K562 (cell line): ENCODE measurements at regions not wholly inside any gene's neighbourhood (a gene's known extent, or its start where the extent isn't known, plus 50 kb on each side); places are given as distances from the start of the nearest gene placed in this dataset.

ENCODE experiments used
- BACH1 ChIP-seq: fragments of 200-800 bp; sonication (Bioruptor generic); IDR thresholded peaks from 2 replicates; pipeline ENCODE4 v1.6.1; 2016; ENCODE audit warnings: missing genetic modification characterization, missing compliant biosample characterization
- CBX8 ChIP-seq: fragments of 200-600 bp; sonication (generic); IDR thresholded peaks from 2 replicates; pipeline ENCODE4 v1.6.1; 2012; ENCODE audit warnings: borderline replicate concordance, mixed run types, low read depth, mild to moderate bottlenecking, moderate library complexity, mixed read lengths, low read length, control low read depth, inconsistent platforms; ENCODE audit not compliant: poor library complexity, severe bottlenecking; ENCODE audit errors: extremely low read depth
- ELF4 ChIP-seq: fragments of 450-650 bp; formaldehyde crosslinking; IDR thresholded peaks from 2 replicates; pipeline ENCODE4 v1.4.0; 2022; ENCODE audit warnings: missing genetic modification characterization
- HDAC1 ChIP-seq, 2 experiments: fragments of 450-650 bp; IDR thresholded peaks; 2 replicates each; pipeline ENCODE4 v1.6.1; 2016 to 2017; ENCODE audit warnings: inconsistent platforms in 1 of 2, mild to moderate bottlenecking in 1 of 2, moderate library complexity in 1 of 2
- SIN3B ChIP-seq: fragments of 450-650 bp; IDR thresholded peaks from 2 replicates; pipeline ENCODE4 v1.6.1; 2017; ENCODE audit warnings: low read depth, mild to moderate bottlenecking, moderate library complexity
- TFAM ChIP-seq: fragments of 250-450 bp; sonication (Bioruptor Pico); conservative IDR thresholded peaks from 2 replicates; pipeline ENCODE4 v1.5.0; 2021; ENCODE audit warnings: mild to moderate bottlenecking, moderate library complexity
- ZNF12 ChIP-seq: sonication (generic); formaldehyde crosslinking; IDR thresholded peaks from 2 replicates; pipeline ENCODE4 v1.4.0; 2020; ENCODE audit warnings: mild to moderate bottlenecking, missing genetic modification reagents
- TF ChIP-seq, protein P1 (sequence below), 3 experiments: IDR thresholded peaks in 2 of 3; conservative IDR thresholded peaks in 1 of 3; 2 replicates each; pipeline ENCODE4 v1.5.1; 2011 to 2012; ENCODE audit warnings: low read length in 3 of 3, mild to moderate bottlenecking in 3 of 3, control low read depth in 2 of 3, improper control_type of control experiment in 1 of 3, inconsistent platforms in 1 of 3, low read depth in 1 of 3, mixed read lengths in 1 of 3, moderate library complexity in 1 of 3; ENCODE audit not compliant: insufficient read depth in 2 of 3
- TF ChIP-seq, protein P2 (sequence below), 2 experiments: fragments of 450-650 bp; IDR thresholded peaks; 2 replicates each; pipeline ENCODE4 v1.6.1; 2016; ENCODE audit warnings: mild to moderate bottlenecking in 2 of 2, borderline replicate concordance in 1 of 2, low read depth in 1 of 2, moderate library complexity in 1 of 2

DNA sequence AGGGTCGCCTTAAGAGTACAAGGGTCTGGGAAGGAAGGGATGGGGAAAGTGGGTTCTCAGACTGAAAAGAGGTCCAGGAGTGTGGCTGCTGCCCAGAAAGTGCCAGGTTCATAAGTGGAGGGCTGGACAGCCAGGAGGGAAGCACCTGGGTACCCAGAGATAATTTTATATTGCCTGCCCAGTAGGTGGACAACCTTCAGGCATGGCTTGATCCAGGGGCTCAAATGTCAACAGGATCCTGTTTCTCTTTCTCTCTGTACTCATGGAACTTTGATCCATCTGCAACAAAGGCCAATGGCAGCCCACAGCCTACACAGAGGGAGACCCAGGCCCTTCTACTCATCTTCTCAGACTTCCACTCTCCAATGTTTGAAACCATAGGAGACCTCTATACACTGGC lies 80.5 kb upstream of the GRK3 start:
- TF ChIP-seq BACH1 (tag) (no peak), SIN3B (no peak), HDAC1 (IDR thresholded peaks at IDR 0.05) (no peak), CBX8 (no peak), TFAM (no peak), ELF4 (CRISPR knock-in tag) (no peak), ZNF12 (CRISPR knock-in tag) (no peak)
- TF ChIP-seq, protein P1, sequence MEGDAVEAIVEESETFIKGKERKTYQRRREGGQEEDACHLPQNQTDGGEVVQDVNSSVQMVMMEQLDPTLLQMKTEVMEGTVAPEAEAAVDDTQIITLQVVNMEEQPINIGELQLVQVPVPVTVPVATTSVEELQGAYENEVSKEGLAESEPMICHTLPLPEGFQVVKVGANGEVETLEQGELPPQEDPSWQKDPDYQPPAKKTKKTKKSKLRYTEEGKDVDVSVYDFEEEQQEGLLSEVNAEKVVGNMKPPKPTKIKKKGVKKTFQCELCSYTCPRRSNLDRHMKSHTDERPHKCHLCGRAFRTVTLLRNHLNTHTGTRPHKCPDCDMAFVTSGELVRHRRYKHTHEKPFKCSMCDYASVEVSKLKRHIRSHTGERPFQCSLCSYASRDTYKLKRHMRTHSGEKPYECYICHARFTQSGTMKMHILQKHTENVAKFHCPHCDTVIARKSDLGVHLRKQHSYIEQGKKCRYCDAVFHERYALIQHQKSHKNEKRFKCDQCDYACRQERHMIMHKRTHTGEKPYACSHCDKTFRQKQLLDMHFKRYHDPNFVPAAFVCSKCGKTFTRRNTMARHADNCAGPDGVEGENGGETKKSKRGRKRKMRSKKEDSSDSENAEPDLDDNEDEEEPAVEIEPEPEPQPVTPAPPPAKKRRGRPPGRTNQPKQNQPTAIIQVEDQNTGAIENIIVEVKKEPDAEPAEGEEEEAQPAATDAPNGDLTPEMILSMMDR (IDR thresholded peaks at IDR 0.05 in 2 of 3, conservative IDR thresholded peaks at IDR 0.05 in 1 of 3; ENCODE audit: insufficient read depth in 2 of 3, low read depth in 1 of 3, low read length in 3 of 3) = no peak
- TF ChIP-seq, protein P2, sequence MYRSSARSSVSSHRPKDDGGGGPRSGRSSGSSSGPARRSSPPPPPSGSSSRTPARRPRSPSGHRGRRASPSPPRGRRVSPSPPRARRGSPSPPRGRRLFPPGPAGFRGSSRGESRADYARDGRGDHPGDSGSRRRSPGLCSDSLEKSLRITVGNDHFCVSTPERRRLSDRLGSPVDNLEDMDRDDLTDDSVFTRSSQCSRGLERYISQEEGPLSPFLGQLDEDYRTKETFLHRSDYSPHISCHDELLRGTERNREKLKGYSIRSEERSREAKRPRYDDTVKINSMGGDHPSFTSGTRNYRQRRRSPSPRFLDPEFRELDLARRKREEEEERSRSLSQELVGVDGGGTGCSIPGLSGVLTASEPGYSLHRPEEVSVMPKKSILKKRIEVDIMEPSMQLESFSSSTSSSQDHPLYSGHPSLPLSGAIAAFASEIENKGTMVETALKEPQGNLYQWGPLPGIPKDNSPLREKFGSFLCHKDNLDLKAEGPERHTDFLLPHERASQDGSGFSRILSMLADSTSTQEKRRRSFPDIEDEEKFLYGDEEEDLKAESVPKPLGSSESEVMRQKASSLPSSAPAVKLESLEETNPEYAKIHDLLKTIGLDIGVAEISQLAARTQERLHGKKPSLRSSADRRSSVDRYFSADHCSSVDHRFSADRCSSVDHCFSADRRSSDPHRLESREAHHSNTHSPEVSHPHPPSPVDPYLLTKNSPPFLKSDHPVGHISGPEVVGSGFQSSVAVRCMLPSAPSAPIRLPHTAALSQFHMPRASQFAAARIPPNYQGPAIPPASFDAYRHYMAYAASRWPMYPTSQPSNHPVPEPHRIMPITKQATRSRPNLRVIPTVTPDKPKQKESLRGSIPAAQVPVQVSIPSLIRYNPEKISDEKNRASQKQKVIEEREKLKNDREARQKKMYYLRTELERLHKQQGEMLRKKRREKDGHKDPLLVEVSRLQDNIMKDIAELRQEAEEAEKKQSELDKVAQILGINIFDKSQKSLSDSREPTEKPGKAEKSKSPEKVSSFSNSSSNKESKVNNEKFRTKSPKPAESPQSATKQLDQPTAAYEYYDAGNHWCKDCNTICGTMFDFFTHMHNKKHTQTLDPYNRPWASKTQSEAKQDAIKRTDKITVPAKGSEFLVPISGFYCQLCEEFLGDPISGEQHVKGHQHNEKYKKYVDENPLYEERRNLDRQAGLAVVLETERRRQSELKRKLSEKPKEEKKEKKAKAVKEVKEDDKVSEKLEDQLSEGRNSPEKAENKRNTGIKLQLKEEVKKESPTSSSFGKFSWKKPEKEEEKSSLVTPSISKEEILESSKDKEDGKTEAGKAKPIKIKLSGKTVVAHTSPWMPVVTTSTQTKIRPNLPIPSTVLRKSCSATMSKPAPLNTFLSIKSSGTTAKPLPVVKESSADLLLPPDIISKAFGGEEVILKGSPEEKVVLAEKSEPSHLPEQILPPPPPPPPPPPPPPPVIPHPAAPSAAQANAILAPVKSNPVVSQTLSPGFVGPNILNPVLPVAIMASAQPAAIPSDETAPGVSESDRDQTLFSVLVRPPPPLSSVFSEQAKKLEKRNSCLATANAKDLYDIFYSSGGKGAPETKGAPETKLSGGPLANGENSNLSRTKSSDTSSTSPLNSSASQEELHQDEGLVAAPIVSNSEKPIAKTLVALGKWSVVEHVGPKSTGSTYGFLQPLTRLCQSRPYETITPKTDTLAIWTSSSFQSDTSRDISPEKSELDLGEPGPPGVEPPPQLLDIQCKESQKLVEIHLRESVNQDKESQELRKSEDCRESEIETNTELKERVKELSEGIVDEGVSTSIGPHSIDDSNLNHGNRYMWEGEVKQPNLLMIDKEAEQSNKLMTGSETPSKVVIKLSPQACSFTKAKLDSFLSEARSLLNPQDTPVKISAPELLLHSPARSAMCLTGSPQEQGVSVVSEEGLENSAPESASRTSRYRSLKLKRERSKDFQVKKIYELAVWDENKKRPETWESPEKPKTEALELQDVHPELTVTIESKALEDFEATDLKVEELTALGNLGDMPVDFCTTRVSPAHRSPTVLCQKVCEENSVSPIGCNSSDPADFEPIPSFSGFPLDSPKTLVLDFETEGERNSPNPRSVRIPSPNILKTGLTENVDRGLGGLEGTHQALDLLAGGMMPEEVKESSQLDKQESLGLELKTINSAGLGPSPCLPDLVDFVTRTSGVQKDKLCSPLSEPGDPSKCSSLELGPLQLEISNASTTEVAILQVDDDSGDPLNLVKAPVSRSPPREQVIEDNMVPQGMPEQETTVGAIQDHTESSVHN (IDR thresholded peaks at IDR 0.05; ENCODE audit: borderline replicate concordance in 1 of 2, low read depth in 1 of 2) = no peak
